CD4-positive, alpha-beta T cell (primary cell): ENCODE measurements at regions not wholly inside any gene's neighbourhood (a gene's known extent, or its start where the extent isn't known, plus 50 kb on each side); places are given as distances from the start of the nearest gene placed in this dataset.

Source experiments
- ATAC-seq: fragments of 200-7000 bp; cut with Tn5 transposase; one replicate; pipeline ENCODE4 v1.10.0; 2022; ENCODE audit warnings: mild to moderate bottlenecking; ENCODE audit not compliant: poor library complexity
- CTCF ChIA-PET: fragments of 350-600 bp; sonication (Branson Sonifier 250); formaldehyde crosslinking; loops from one replicate; lab custom pipeline; 2021; ENCODE audit warnings: antibody characterized with exemption, inconsistent platforms; lab: Charles Lee
- POLR2A ChIA-PET: fragments of 350-600 bp; sonication (Branson Sonifier 250); formaldehyde crosslinking; loops from one replicate; lab custom pipeline; 2021; ENCODE audit warnings: antibody characterized with exemption, inconsistent platforms; lab: Charles Lee
- DNase-seq, 14 experiments: peaks; one replicate each; pipeline ENCODE4 v3.0.0-alpha.2; 2013 to 2020; ENCODE audit warnings: mixed read lengths in 2 of 14
- H3K27ac ChIP-seq, 2 donors: one replicate each; pipeline versions ENCODE4 v1.5.1 to v1.7.0; 2013; ENCODE audit warnings: low read length in 2 of 2, low read depth in 1 of 2, mild to moderate bottlenecking in 1 of 2
- H3K27me3 ChIP-seq, 2 experiments: 1 replicate in 1 of 2; 2 replicates in 1 of 2; pipeline versions ENCODE4 v1.6.1 to v1.7.0; 2013; ENCODE audit warnings: low read length in 2 of 2, control low read depth in 1 of 2, mild to moderate bottlenecking in 1 of 2, moderate library complexity in 1 of 2; ENCODE audit not compliant: insufficient read depth in 2 of 2, control insufficient read depth in 1 of 2
- H3K36me3 ChIP-seq: one replicate; pipeline ENCODE4 v1.6.1; 2013; ENCODE audit warnings: low read length, control low read depth; ENCODE audit not compliant: insufficient read depth
- H3K4me1 ChIP-seq: one replicate; pipeline ENCODE4 v1.6.1; 2013; ENCODE audit warnings: low read length, control low read depth; ENCODE audit not compliant: insufficient read depth
- H3K4me3 ChIP-seq: one replicate; pipeline ENCODE4 v1.5.1; 2013; ENCODE audit warnings: mild to moderate bottlenecking, low read length, moderate library complexity
- H3K9me3 ChIP-seq, 2 experiments: 1 replicate in 1 of 2; 2 replicates in 1 of 2; pipeline versions ENCODE4 v1.6.1 to v1.7.0; 2013; ENCODE audit warnings: low read length in 2 of 2, mild to moderate bottlenecking in 2 of 2, control low read depth in 1 of 2, moderate library complexity in 1 of 2; ENCODE audit not compliant: control insufficient read depth in 1 of 2, insufficient read depth in 1 of 2
- H3K27ac Mint-ChIP-seq: one replicate; pipeline ENCODE4 v1.8.0; 2020; ENCODE audit warnings: mixed read lengths
- H3K27me3 Mint-ChIP-seq: one replicate; pipeline ENCODE4 v1.8.0; 2021; ENCODE audit warnings: mixed read lengths
- H3K36me3 Mint-ChIP-seq: one replicate; pipeline ENCODE4 v1.8.0; 2021; ENCODE audit warnings: low read depth, mixed read lengths
- H3K4me1 Mint-ChIP-seq: one replicate; pipeline ENCODE4 v1.8.0; 2021; ENCODE audit warnings: low read depth, mixed read lengths
- H3K4me3 Mint-ChIP-seq: one replicate; pipeline ENCODE4 v1.8.0; 2020; ENCODE audit warnings: mild to moderate bottlenecking, mixed read lengths
- H3K9me3 Mint-ChIP-seq: one replicate; pipeline ENCODE4 v1.8.0; 2020; ENCODE audit warnings: mixed read lengths
- CTCF ChIP-seq: fragments of 200-600 bp; IDR thresholded peaks from one replicate; pipeline ENCODE4 v1.8.0; 2022; ENCODE audit warnings: antibody characterized with exemption, mild to moderate bottlenecking
- intact Hi-C, 2 experiments: fragments of 100-400 bp; cut with DNase I in 1 of 2; cut with micrococcal nuclease in 1 of 2; formaldehyde crosslinking; loops; one replicate each; pipeline versions ENCODE4 v1.15.1 to v1.9.0; 2023 to 2025; cut with DNase I, micrococcal nuclease

GRCh38 chr9:28024676-28025075 is 451.4 kb upstream of the C9orf72 start:
- Mint-ChIP-seq H3K27me3 (no peaks in the 10 kb centered on the region), H3K9me3 (no peaks in the 10 kb centered on the region), H3K4me3 (no peak overlapping the region), H3K36me3 (no peaks in the 10 kb centered on the region), H3K27ac (no peak overlapping the region), H3K4me1 (no peaks in the 10 kb centered on the region)
- DNase-seq (no peak), ATAC-seq (no peak)
- Histone ChIP-seq H3K27ac (no peak overlapping the region), H3K4me1 (no peaks in the 10 kb centered on the region), H3K36me3 (no peaks in the 10 kb centered on the region), H3K4me3 (no peak overlapping the region), H3K27me3 (no peaks in the 10 kb centered on the region), H3K9me3 (peaks cover 0 to 3% of the 10 kb centered on the region in 2 experiments)
- intact Hi-C loops: no loop called here
- no peak for TF ChIP-seq CTCF
- CTCF ChIA-PET: no interaction called here
- POLR2A ChIA-PET: no interaction called here

GRCh38 chr9:28025186-28025585 is 451.9 kb upstream of the C9orf72 start:
- POLR2A ChIA-PET: no interaction called here
- intact Hi-C loops: no loop called here
- CTCF ChIA-PET: no interaction called here
- no peak overlapping the region for H3K27ac Mint-ChIP-seq
- no peak for DNase-seq
- Histone ChIP-seq H3K27ac (no peak overlapping the region), H3K4me3 (no peak overlapping the region), H3K36me3 (no peaks in the 10 kb centered on the region), H3K9me3 (peaks cover 0 to 3% of the 10 kb centered on the region in 2 experiments), H3K4me1 (no peaks in the 10 kb centered on the region), H3K27me3 (no peaks in the 10 kb centered on the region)
- ATAC-seq: no peak
- no peaks in the 10 kb centered on the region for H3K36me3 Mint-ChIP-seq
- TF ChIP-seq CTCF: no peak
- no peaks in the 10 kb centered on the region for H3K9me3 Mint-ChIP-seq
- H3K27me3 Mint-ChIP-seq: no peaks in the 10 kb centered on the region
- H3K4me1 Mint-ChIP-seq: no peaks in the 10 kb centered on the region
- no peak overlapping the region for H3K4me3 Mint-ChIP-seq

DNA sequence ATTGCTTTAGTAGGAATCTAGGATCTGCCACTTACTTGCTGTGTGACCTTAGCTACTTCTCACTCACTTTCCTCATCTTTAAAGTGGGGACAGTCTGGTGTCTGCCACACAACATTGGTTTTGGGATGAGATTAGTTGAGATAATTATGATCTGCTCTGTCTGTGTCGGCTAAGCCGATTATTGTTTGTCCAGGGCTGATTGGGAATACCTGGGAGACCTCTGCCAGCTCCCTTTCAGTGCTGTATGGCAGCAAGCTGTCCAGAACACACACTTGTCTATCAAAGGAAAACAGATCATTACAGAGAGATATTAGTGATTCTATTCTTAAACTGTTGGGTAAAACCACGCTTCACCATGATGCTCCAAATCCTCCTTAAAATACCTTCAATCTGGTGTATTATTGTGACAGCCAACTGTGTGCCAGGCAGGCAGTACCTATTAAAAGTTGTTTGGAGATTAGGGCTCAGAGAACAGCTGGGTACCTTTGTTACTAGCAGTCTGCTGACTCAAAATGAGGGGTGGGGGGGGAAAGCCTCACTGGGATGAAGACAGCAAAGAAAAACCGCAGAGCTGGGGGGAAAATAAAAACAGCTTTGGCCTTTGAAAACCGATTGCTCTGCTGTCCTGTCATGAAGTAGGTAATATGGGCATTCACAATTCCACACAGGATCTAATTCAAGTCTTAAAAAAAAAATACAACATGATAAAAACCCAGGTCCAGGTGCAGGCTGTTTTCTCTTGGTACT is 458.4 kb upstream of the C9orf72 start:
- peaks cover 0 to 3% of the 10 kb centered on the region in 2 experiments for H3K9me3 ChIP-seq
- Mint-ChIP-seq H3K36me3 (no peaks in the 10 kb centered on the region), H3K4me1 (no peaks in the 10 kb centered on the region), H3K4me3 (no peak overlapping the region), H3K9me3 (peaks cover 3% of the 10 kb centered on the region), H3K27me3 (no peaks in the 10 kb centered on the region), H3K27ac (no peak overlapping the region)
- no peak for DNase-seq
- no peak for TF ChIP-seq CTCF
- H3K36me3 ChIP-seq: no peaks in the 10 kb centered on the region
- intact Hi-C loops: no loop called here
- no peak overlapping the region for H3K27ac ChIP-seq
- H3K4me1 ChIP-seq: no peaks in the 10 kb centered on the region
- H3K27me3 ChIP-seq: no peaks in the 10 kb centered on the region
- H3K4me3 ChIP-seq: no peak overlapping the region
- ATAC-seq: no peak
- ChIA-PET POLR2A (no interaction called here), CTCF (interaction anchor here (1.8 kb wide), 1 partner anchor 15 kb away, joined by 5 read pairs; no protein-coding TSS in a partner anchor)
